Gastrocnemius medialis (tissue), 4 donors: ENCODE measurements at regions not wholly inside any gene's neighbourhood (a gene's known extent, or its start where the extent isn't known, plus 50 kb on each side); places are given as distances from the start of the nearest gene placed in this dataset.
"Not testable (repeated sequence)": the region's sequence is repeated elsewhere in the genome, so short reads cannot be mapped to it uniquely, and the experiment has no call there.

Source experiments
- POLR2A ChIP-seq, 2 donors: fragments of 450-650 bp; IDR thresholded peaks; one replicate each; pipeline ENCODE4 v1.6.1; 2017; ENCODE audit warnings: antibody characterized with exemption in 2 of 2, mild to moderate bottlenecking in 2 of 2, moderate library complexity in 2 of 2
- TF ChIP-seq, protein P1 (sequence below), 5 experiments: fragments of 450-650 bp in 3 of 5; fragments of 200-600 bp in 2 of 5; sonication (generic) in 2 of 5; IDR thresholded peaks in 4 of 5; conservative IDR thresholded peaks in 1 of 5; 1 replicate in 4 of 5; 2 replicates in 1 of 5; pipeline ENCODE4 v1.5.1; 2016 to 2019; ENCODE audit warnings: antibody characterized with exemption in 5 of 5, mild to moderate bottlenecking in 3 of 5, moderate library complexity in 3 of 5

DNA sequence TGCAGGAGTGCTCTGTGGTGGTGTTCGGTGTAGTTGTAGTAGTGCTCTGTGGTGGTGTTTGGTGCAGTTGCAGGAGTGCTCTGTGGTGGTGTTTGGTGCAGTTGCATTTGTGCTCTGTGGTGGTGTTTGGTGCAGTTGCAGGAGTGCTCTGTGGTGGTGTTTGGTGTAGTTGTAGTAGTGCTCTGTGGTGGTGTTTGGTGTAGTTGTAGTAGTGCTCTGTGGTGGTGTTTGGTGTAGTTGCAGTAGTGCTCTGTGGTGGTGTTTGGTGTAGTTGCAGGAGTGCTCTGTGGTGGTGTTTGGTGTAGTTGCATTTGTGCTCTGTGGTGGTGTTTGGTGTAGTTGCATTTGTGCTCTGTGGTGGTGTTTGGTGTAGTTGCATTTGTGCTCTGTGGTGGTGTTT is 706.9 kb upstream of the FRG1 start:
- TF ChIP-seq, protein P1, sequence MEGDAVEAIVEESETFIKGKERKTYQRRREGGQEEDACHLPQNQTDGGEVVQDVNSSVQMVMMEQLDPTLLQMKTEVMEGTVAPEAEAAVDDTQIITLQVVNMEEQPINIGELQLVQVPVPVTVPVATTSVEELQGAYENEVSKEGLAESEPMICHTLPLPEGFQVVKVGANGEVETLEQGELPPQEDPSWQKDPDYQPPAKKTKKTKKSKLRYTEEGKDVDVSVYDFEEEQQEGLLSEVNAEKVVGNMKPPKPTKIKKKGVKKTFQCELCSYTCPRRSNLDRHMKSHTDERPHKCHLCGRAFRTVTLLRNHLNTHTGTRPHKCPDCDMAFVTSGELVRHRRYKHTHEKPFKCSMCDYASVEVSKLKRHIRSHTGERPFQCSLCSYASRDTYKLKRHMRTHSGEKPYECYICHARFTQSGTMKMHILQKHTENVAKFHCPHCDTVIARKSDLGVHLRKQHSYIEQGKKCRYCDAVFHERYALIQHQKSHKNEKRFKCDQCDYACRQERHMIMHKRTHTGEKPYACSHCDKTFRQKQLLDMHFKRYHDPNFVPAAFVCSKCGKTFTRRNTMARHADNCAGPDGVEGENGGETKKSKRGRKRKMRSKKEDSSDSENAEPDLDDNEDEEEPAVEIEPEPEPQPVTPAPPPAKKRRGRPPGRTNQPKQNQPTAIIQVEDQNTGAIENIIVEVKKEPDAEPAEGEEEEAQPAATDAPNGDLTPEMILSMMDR (IDR thresholded peaks at IDR 0.05 in 4 of 5, conservative IDR thresholded peaks at IDR 0.05 in 1 of 5): not testable (repeated sequence)
- not testable (repeated sequence) for TF ChIP-seq POLR2A (IDR thresholded peaks at IDR 0.05)
